Heart right ventricle (tissue), 16 donors: ENCODE measurements at regions not wholly inside any gene's neighbourhood (a gene's known extent, or its start where the extent isn't known, plus 50 kb on each side); places are given as distances from the start of the nearest gene placed in this dataset.
A peak's percentile ranks its signal among the peaks of the same experiment; 100 is the strongest.

Source experiments
- ATAC-seq, 8 donors: fragments of 200-7000 bp; cut with Tn5 transposase; one replicate each; pipeline ENCODE4 v1.9.1; 2020; ENCODE audit warnings: mild to moderate bottlenecking in 8 of 8, moderate library complexity in 8 of 8, moderate number of reproducible peaks in 1 of 8
- DNase-seq, 2 donors: peaks; one replicate each; pipeline ENCODE4 v3.0.0-alpha.2; 2020
- H3K27ac ChIP-seq, 10 donors: fragments of 200-600 bp; sonication (generic) in 2 of 10; one replicate each; pipeline versions ENCODE4 v1.5.0 to v1.8.0; 2020 to 2022; ENCODE audit warnings: mild to moderate bottlenecking in 3 of 10
- H3K27me3 ChIP-seq, 7 donors: fragments of 200-600 bp; one replicate each; pipeline ENCODE4 v1.8.0; 2021 to 2022; ENCODE audit warnings: mild to moderate bottlenecking in 2 of 7
- H3K36me3 ChIP-seq, 9 donors: fragments of 200-600 bp; sonication (generic) in 1 of 9; one replicate each; pipeline versions ENCODE4 v1.5.0 to v1.8.0; 2020 to 2022; ENCODE audit warnings: mild to moderate bottlenecking in 2 of 9
- H3K4me1 ChIP-seq, 9 donors: fragments of 200-600 bp; sonication (generic) in 1 of 9; one replicate each; pipeline versions ENCODE4 v1.5.0 to v1.8.0; 2020 to 2022; ENCODE audit warnings: mild to moderate bottlenecking in 4 of 9
- H3K4me3 ChIP-seq, 10 donors: fragments of 200-600 bp; sonication (generic) in 2 of 10; one replicate each; pipeline versions ENCODE4 v1.5.0 to v1.8.0; 2020 to 2022; ENCODE audit warnings: mild to moderate bottlenecking in 7 of 10, moderate library complexity in 2 of 10
- H3K9me3 ChIP-seq, 11 donors: fragments of 200-600 bp in 10 of 11; sonication (generic) in 2 of 11; one replicate each; pipeline versions ENCODE4 v1.5.0 to v1.8.0; 2013 to 2022; ENCODE audit warnings: mild to moderate bottlenecking in 2 of 11, control low read depth in 1 of 11, moderate library complexity in 1 of 11
- WGBS, 2 donors: extraction: QIAGEN DNeasy Blood & Tissue Kit; methylation state at CpG; one replicate each; pipeline ENCODE4 v1.1.7; 2013; ENCODE audit warnings: inconsistent platforms in 1 of 2; 5-methylcytosine and 5-hydroxymethylcytosine counted together
- intact Hi-C, 10 donors: fragments of 100-400 bp; cut with DNase I; formaldehyde crosslinking; loops; one replicate each; pipeline versions ENCODE4 v1.11.1 to v1.14.2; 2022
- TF ChIP-seq, protein P1 (sequence below), 9 donors: fragments of 200-600 bp; sonication (generic) in 2 of 9; IDR thresholded peaks; one replicate each; pipeline versions ENCODE4 v1.5.0 to v1.8.0; 2021 to 2022; ENCODE audit warnings: antibody characterized with exemption in 9 of 9, mild to moderate bottlenecking in 5 of 9, moderate library complexity in 1 of 9
- donor health status: Arrhythmogenic right ventricular cardiomyopathy.
- donor health status: ischemic (EF 13 %, LVEDD 7.1; RV severe dilation, severe dysfunction).
- donor health status: healthy with polysubstance abuse.
- donor health status: DM: no; HTN: yes; CAD: no.
- donor health status: DM: no; HTN: no; CAD: no.
- donor health status: ischemic (EF 25% LVEDD 6.9; RV normal size, moderate dysfunction).
- donor health status: ischemic (EF 25% LVEDD 5.7; RV mildly dilated, moderate dysfunction).
- donor health status: healthy.
- donor health status: DM: yes; HTN: yes; CAD: no.
- donor health status: Ischemic cardiomyopathy.
- donor health status: ischemic (EF 35%, LVEDD 5.7; RV mildly dilated, moderate dysfunction).
- donor health status: nonischemic (EF 11% LVEDD 7.7; RV severe dilation, severe dysfunction).
- donor health status: DM: yes; HTN: yes; CAD: no.
- donor health status: PGD.
- donor health status: ischemic (EF 29% LVEDD 5.4; RV normal size, mild dysfunction).
- donor health status: nonischemic (EF 23%, LVEDD 6.1; RV moderate dilation, normal function).

DNA sequence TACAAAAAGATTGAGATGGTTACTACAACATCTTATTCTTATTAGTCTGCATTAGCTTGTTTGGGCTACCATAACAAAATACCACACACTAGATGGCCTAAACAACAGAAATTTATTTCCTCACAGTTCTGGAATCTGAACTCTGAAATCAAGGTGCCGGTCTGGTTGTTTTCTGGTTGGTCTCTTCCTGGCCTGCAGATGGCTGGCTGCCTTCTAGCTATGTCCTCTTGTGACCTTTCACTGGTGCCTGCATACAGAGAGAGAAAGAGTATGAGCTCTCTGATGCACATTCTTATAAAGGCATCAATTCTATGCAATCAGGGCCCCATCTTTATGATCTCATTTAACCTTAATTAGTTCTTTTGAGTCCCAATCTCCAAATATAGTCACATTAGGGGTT lies 696.5 kb downstream of the TDRD15 start:
- ATAC-seq = peak in 3 of 8 donors; percentile 52 to 70 (median 53)
- no peaks in the 10 kb centered on the region for H3K27me3 ChIP-seq
- H3K4me3 ChIP-seq = no peak overlapping the region
- WGBS, 2 donors = 18 to 23% methylated on average over 1 of the region's 1 CpG
- H3K27ac ChIP-seq = no peak overlapping the region
- H3K4me1 ChIP-seq = peaks cover 0 to 8% (median 0%) of the 10 kb centered on the region in 9 donors
- intact Hi-C loops = no loop called here
- TF ChIP-seq, protein P1, sequence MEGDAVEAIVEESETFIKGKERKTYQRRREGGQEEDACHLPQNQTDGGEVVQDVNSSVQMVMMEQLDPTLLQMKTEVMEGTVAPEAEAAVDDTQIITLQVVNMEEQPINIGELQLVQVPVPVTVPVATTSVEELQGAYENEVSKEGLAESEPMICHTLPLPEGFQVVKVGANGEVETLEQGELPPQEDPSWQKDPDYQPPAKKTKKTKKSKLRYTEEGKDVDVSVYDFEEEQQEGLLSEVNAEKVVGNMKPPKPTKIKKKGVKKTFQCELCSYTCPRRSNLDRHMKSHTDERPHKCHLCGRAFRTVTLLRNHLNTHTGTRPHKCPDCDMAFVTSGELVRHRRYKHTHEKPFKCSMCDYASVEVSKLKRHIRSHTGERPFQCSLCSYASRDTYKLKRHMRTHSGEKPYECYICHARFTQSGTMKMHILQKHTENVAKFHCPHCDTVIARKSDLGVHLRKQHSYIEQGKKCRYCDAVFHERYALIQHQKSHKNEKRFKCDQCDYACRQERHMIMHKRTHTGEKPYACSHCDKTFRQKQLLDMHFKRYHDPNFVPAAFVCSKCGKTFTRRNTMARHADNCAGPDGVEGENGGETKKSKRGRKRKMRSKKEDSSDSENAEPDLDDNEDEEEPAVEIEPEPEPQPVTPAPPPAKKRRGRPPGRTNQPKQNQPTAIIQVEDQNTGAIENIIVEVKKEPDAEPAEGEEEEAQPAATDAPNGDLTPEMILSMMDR (IDR thresholded peaks at IDR 0.05) = no peak
- H3K9me3 ChIP-seq = no peaks in the 10 kb centered on the region
- DNase-seq = peak in 1 of 2 donors; percentile 8
- H3K36me3 ChIP-seq = no peaks in the 10 kb centered on the region

DNA sequence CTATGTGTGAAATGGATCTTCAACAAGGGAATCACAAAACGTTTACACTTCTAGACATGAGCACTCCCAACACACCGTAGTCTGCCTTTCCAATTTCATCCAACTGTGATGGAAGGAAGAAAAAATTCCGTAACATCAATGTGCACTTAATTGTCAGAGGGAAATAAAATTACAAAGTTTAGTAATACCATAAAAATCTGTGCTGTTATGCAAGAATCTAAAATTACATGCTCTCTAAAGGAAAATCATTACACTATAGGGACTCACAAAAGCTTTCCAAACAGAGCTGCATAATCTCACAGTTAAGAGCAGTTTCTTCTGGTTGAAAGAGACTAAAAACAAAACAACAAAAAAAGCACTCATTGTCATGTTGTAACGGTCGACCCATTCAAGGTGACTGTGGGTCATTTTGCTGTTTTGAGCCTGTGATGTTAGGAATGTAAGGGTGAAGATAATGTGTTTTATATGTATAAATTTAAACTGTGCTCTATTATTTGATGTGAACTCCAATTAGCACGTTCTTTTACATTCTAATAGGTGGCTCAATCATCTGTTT lies 698.0 kb downstream of the TDRD15 start:
- Histone ChIP-seq H3K36me3 (no peaks in the 10 kb centered on the region), H3K9me3 (no peaks in the 10 kb centered on the region), H3K27me3 (no peaks in the 10 kb centered on the region), H3K4me3 (no peak overlapping the region), H3K27ac (no peak overlapping the region), H3K4me1 (peaks cover 0 to 8% (median 0%) of the 10 kb centered on the region in 9 donors)
- ATAC-seq (no peak), DNase-seq (no peak)
- TF ChIP-seq, protein P1 (IDR thresholded peaks at IDR 0.05) = no peak
- 48 to 55% methylated on average over 6 of the region's 6 CpGs for WGBS, 2 donors
- intact Hi-C loops = no loop called here

DNA sequence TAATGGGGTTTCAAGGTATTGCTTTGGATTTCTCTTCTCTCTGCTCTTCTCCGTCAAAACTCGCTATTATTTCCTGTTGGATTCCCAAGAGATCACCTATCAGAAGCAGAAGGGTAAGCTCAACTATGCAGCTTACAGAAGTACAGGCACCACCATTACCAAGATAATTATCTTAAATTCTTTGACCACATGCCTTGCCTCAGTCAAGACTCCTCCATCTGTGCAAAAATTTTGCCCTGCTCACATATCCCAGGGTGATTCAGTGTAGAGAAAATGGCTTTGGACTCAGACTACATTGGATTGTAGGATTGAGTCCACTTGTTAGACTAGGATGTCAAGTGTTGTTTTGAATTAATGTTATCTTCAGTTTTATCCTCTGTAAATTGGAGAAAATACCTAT lies 698.7 kb downstream of the TDRD15 start:
- Histone ChIP-seq H3K36me3 (no peaks in the 10 kb centered on the region), H3K9me3 (no peaks in the 10 kb centered on the region), H3K27ac (no peak overlapping the region), H3K27me3 (no peaks in the 10 kb centered on the region), H3K4me3 (no peak overlapping the region), H3K4me1 (peaks cover 0 to 8% (median 0%) of the 10 kb centered on the region in 9 donors)
- WGBS, 2 donors = 43 to 63% methylated on average over 2 of the region's 2 CpGs
- DNase-seq (no peak), ATAC-seq (no peak)
- intact Hi-C loops = no loop called here
- TF ChIP-seq, protein P1 (IDR thresholded peaks at IDR 0.05) = no peak

DNA sequence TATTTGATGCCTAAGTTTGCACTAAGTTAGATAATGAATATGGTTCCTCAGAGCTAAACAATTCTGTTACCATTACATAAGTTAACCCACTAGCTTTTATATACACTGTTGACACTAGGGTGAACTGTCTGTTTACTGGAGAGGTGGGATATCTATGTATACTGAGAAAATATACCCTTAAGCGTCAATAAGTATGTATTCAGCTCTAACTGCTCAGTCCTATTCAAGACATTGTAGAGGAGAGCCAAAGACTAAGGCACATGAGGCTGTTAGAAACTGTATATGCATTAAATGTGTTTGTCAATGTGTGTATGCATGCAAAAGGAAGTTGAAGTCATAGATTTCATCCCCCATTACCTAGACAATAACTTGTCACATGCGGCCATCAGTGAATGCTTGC lies 710.0 kb downstream of the TDRD15 start:
- Histone ChIP-seq H3K27ac (no peak overlapping the region), H3K4me1 (no peaks in the 10 kb centered on the region), H3K36me3 (no peaks in the 10 kb centered on the region), H3K27me3 (no peaks in the 10 kb centered on the region), H3K4me3 (no peak overlapping the region), H3K9me3 (no peaks in the 10 kb centered on the region)
- no peak for ATAC-seq
- TF ChIP-seq, protein P1 (IDR thresholded peaks at IDR 0.05) = no peak
- WGBS, 2 donors = 84 to 85% methylated on average over 2 of the region's 2 CpGs
- intact Hi-C loops = no loop called here
- DNase-seq = no peak
